ENCODE measurements at regions not wholly inside any gene's neighbourhood (a gene's known extent, or its start where the extent isn't known, plus 50 kb on each side); places are given as distances from the start of the nearest gene placed in this dataset.

DNA sequence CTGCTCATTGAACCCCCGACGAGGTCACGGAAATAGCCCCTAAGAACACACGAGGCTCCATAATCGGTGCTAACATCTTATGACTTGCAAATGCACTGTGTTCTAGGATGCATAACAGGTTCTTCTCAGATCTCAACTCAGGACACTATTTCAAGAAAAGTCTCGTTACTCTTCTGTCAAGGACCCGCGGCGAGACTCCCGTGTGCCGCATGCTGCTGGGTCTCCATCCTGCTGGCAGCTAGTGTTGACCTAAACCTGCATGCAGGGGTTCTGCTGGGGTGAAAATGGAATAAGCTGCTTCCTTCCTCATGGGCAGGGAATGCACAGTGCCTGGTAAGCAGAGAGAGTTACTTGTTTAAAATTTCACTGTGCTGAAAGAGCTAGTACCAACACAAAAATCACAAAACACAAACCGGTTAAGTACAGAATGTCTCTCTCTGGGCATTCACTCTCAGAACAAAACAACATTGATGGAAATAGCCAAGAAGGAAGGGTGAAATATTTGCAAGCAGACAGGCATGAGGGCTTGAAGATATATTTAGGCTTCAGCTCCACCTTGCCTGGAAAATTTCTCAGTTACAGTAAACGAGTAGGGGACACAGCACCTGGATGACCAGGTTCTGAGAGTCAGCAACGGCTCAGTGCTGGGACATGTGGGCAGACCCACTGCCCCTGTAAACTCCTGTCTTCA lies 416.5 kb downstream of the GADD45G start:
- no peak for TF ChIP-seq CTCF (IDR thresholded peaks at IDR 0.05)

GRCh38 chr9:90022474-90022873 lies 417.7 kb downstream of the GADD45G start:
- no peak for TF ChIP-seq CTCF (IDR thresholded peaks at IDR 0.05)

DNA sequence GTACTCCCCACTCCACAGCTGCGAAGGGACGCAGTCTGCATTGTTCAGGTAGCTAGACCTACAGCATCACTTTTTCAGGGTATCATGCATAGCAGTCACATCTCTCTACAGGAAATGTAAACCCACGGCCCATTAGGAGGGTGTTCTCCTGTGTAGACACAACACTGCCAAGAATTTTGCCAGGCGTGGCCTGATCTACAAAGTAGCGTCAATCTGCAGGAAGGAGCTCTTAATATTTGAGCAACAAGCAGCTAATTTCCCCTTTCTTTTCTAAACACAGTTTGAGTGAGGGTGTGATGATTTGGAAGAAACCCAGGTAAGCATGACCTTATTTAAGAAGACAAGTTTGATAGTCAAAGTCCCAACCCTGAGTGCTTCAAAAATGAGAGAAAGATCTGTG lies 419.0 kb downstream of the GADD45G start:
- no peak for TF ChIP-seq CTCF (IDR thresholded peaks at IDR 0.05)

- no peak for TF ChIP-seq CTCF (IDR thresholded peaks at IDR 0.05)
These were observed 419.6 kb downstream of the GADD45G start for GRCh38 chr9:90024409-90024808.

GRCh38 chr9:90024823-90025222 lies 420.0 kb downstream of the GADD45G start:
- TF ChIP-seq CTCF (IDR thresholded peaks at IDR 0.05), result no peak

DNA sequence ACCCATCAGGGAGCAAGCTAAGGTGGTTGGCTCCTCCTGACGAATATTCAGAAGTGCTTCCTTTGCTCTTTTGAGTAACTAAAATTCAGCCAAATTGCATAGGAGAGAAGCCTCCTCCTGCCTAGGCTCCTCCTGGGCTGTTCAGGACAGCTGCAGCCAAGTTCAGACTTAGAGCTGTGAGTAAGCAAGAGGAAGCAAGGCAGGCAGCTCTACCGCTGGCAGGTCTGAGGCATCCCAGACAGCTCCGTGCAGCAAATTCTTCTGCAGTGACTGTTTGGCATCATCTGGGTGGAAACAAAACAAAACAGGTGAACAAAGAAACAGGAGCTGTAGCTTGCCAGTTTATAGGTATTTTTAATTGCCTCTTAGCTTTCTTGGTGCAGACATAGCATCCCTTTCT lies 421.0 kb downstream of the GADD45G start:
- no peak for TF ChIP-seq CTCF (IDR thresholded peaks at IDR 0.05)

DNA sequence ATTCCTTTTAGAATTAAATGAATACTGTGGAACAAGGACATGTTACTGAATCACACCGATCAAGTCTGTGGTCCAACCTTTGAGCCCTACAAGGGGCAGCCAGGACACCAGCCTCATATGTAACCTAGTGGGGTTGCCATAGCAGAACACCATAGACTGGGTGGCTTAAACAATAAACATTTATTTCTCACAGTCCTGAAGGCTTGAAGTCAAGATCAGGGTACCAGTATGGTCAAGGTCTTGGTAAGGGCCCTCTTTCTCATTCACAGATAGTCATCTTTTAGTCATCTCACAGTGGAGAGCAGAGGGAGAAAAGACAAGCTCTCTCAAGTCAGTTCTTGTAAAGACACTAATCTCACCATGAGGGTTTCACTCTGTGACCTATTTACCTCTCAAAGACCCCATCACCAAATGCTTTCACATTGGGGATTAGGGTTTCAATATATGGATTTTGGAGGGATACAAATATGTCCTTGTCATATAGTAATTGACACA lies 422.5 kb downstream of the GADD45G start:
- TF ChIP-seq CTCF (IDR thresholded peaks at IDR 0.05), result no peak

DNA sequence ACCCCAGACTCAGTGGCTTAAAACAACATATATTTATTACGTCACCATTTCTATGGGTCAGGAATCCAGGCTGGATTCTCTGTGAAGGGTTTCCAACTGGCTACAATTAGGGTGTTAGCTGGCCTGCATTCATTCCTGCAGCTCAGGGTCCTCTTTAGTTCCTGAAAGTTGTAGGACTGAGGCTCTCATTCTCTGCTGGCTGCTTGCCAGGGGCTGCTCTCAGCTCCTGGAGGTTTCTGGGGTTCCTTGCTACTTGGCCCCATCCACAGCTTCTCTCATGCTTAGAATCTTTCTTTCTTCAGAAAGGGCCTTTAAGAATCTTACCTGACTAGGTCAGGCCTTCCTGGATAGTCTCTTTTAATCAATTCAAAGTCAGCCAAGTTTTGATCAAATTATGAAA lies 424.6 kb downstream of the GADD45G start:
- no peak for TF ChIP-seq CTCF (IDR thresholded peaks at IDR 0.05)
